GM12878 (cell line): ENCODE measurements at regions not wholly inside any gene's neighbourhood (a gene's known extent, or its start where the extent isn't known, plus 50 kb on each side); places are given as distances from the start of the nearest gene placed in this dataset.

Experiments
- ATAC-seq: fragments of 200-7000 bp; cut with Tn5 transposase; 3 replicates; pipeline ENCODE4 v1.9.1; 2020; ENCODE audit warnings: mild to moderate bottlenecking, moderate library complexity
- BruUV-seq: library from RNA; stranded (reverse); fragments of 400-500 nt; replicated peaks from 2 replicates; lab custom pipeline; 2021; lab: Mats Ljungman, UMichigan
- CTCF ChIA-PET: fragments of 300-600 bp; sonication (Branson Sonifier 250); formaldehyde crosslinking; extraction: SDS; loops from one replicate; lab custom pipeline; 2021; ENCODE audit warnings: inconsistent platforms; lab: Yijun Ruan, JAX
- POLR2A ChIA-PET: fragments of 350-600 bp; formaldehyde crosslinking; extraction: SDS; loops from one replicate; lab custom pipeline; 2021; ENCODE audit warnings: inconsistent platforms; lab: Charles Lee
- RAD21 ChIA-PET: fragments of 300-600 bp; sonication (Branson Sonifier 250); formaldehyde crosslinking; loops from one replicate; lab custom pipeline; 2023; ENCODE audit warnings: antibody characterized with exemption; ENCODE audit not compliant: unreplicated experiment; lab: Charles Lee
- SMC1A ChIA-PET: fragments of 300-600 bp; sonication (Branson Sonifier 250); formaldehyde crosslinking; loops from one replicate; lab custom pipeline; 2023; ENCODE audit not compliant: unreplicated experiment, uncharacterized antibody; lab: Charles Lee
- DNase-seq: peaks from one replicate; pipeline ENCODE4 v3.0.0-alpha.2; 2011; ENCODE audit warnings: low read depth, low spot score
- FAIRE-seq: peaks from 3 replicates; lab custom pipeline; 2011; peaks lifted over from hg19 to GRCh38; lab: Jason Lieb, UNC
- H2AFZ ChIP-seq: 2 replicates; pipeline ENCODE4 v1.6.0; 2011; ENCODE audit warnings: low read depth, low read length, control low read depth; ENCODE audit not compliant: control insufficient read depth
- H3K27ac ChIP-seq: 2 replicates; pipeline ENCODE4 v1.5.1; 2011; ENCODE audit warnings: control low read depth; ENCODE audit not compliant: control insufficient read depth, insufficient read depth
- H3K27me3 ChIP-seq, 2 experiments: replicated peaks in 1 of 2; 2 replicates each; pipeline versions ENCODE4 v1.6.0 to v1.6.1; 2011; ENCODE audit warnings: low read length in 1 of 2; ENCODE audit not compliant: control insufficient read depth in 2 of 2, insufficient read depth in 2 of 2
- H3K36me3 ChIP-seq, 2 experiments: 2 replicates each; pipeline ENCODE4 v1.5.1; 2011; ENCODE audit warnings: low read length in 1 of 2; ENCODE audit not compliant: control insufficient read depth in 2 of 2, insufficient read depth in 2 of 2
- H3K4me1 ChIP-seq: 2 replicates; pipeline ENCODE4 v1.6.1; 2011; ENCODE audit warnings: mild to moderate bottlenecking, low read length, moderate library complexity, mixed read lengths; ENCODE audit not compliant: control insufficient read depth, insufficient read depth
- H3K4me2 ChIP-seq: 2 replicates; pipeline ENCODE4 v1.6.0; 2011; ENCODE audit warnings: control low read depth; ENCODE audit not compliant: control insufficient read depth, insufficient read depth
- H3K4me3 ChIP-seq: fragments of 200-600 bp; sonication (generic); 2 replicates; pipeline ENCODE4 v1.5.1; 2016
- H3K79me2 ChIP-seq: 2 replicates; pipeline ENCODE4 v1.6.0; 2011; ENCODE audit warnings: low read length; ENCODE audit not compliant: control insufficient read depth, insufficient read depth
- H3K9ac ChIP-seq: 2 replicates; pipeline ENCODE4 v1.8.0; 2011; ENCODE audit warnings: low read length, control low read depth, mixed read lengths; ENCODE audit not compliant: control insufficient read depth, insufficient read depth
- H3K9me3 ChIP-seq: replicated peaks from 3 replicates; pipeline ENCODE4 v1.5.1; 2011; ENCODE audit warnings: mild to moderate bottlenecking, low read length; ENCODE audit not compliant: control insufficient read depth, insufficient read depth
- H4K20me1 ChIP-seq: 2 replicates; pipeline ENCODE4 v1.6.0; 2011; ENCODE audit not compliant: control insufficient read depth, insufficient read depth
- BCL3 ChIP-seq: IDR thresholded peaks from 2 replicates; pipeline ENCODE4 v1.6.1; 2011; ENCODE audit warnings: borderline replicate concordance, low read depth, mild to moderate bottlenecking, moderate library complexity, low read length; ENCODE audit not compliant: insufficient read depth, poor library complexity, severe bottlenecking
- BCLAF1 ChIP-seq: fragments of 450-650 bp; IDR thresholded peaks from 2 replicates; pipeline ENCODE4 v1.6.1; 2017; ENCODE audit warnings: antibody characterized with exemption, mild to moderate bottlenecking, moderate library complexity
- ETV6 ChIP-seq, 2 experiments: fragments of 450-650 bp in 1 of 2; IDR thresholded peaks in 1 of 2; conservative IDR thresholded peaks in 1 of 2; 2 replicates each; pipeline ENCODE4 v1.6.1; 2014; ENCODE audit warnings: antibody characterized with exemption in 1 of 2, borderline replicate concordance in 1 of 2, low read depth in 1 of 2, mild to moderate bottlenecking in 1 of 2, moderate library complexity in 1 of 2
- NFXL1 ChIP-seq: fragments of 450-650 bp; IDR thresholded peaks from 2 replicates; pipeline ENCODE4 v1.6.1; 2017; ENCODE audit warnings: antibody characterized with exemption, mild to moderate bottlenecking, borderline replicate concordance
- POU2F2 ChIP-seq: IDR thresholded peaks from 3 replicates; pipeline ENCODE4 v1.6.1; 2011; ENCODE audit warnings: low read depth, mild to moderate bottlenecking, low read length, borderline replicate concordance
- RAD51 ChIP-seq: fragments of 450-650 bp; IDR thresholded peaks from 2 replicates; pipeline ENCODE4 v1.6.1; 2016; ENCODE audit warnings: moderate library complexity, mild to moderate bottlenecking, inconsistent platforms
- RB1 ChIP-seq: fragments of 450-650 bp; formaldehyde crosslinking; IDR thresholded peaks from 2 replicates; pipeline ENCODE4 v1.6.1; 2017; ENCODE audit warnings: mild to moderate bottlenecking, borderline replicate concordance
- RUNX3 ChIP-seq: IDR thresholded peaks from 2 replicates; pipeline ENCODE4 v1.6.1; 2012; ENCODE audit warnings: low read length, inconsistent platforms
- ZBTB11 ChIP-seq: fragments of 450-650 bp; formaldehyde crosslinking; IDR thresholded peaks from 2 replicates; pipeline ENCODE4 v1.5.0; 2022; ENCODE audit warnings: mild to moderate bottlenecking, missing genetic modification characterization
- WGBS: methylation state at CpG from one replicate; pipeline ENCODE4 v1.1.6; 2016; ENCODE audit warnings: low lambda C conversion rate; ENCODE audit not compliant: insufficient replicate concordance, insufficient coverage; ENCODE audit errors: missing lambda C conversion rate; 5-methylcytosine and 5-hydroxymethylcytosine counted together
- in situ Hi-C: fragments of 300-500 bp; cut with MboI; formaldehyde crosslinking; loops from 9 replicates; pipeline ENCODE4 v1.14.3; 2018; ENCODE audit warnings: mixed read lengths
- intact Hi-C: fragments of 100-400 bp; cut with micrococcal nuclease; formaldehyde crosslinking; loops from one replicate; pipeline ENCODE4 v1.14.2; 2022; ENCODE audit not compliant: unreplicated experiment

GRCh38 chr2:155703917-155704316, 628.6 kb downstream of the NR4A2 start:
- in situ Hi-C loops (no loop called here), intact Hi-C loops (no loop called here)
- ChIA-PET CTCF (no interaction called here), RAD21 (no interaction called here), POLR2A (no interaction called here), SMC1A (no interaction called here)
- BruUV-seq, result no TSS peak
- Histone ChIP-seq H3K4me2 (no peak overlapping the region), H3K9me3 (no peaks in the 10 kb centered on the region), H3K36me3 (no peaks in the 10 kb centered on the region), H4K20me1 (no peaks in the 10 kb centered on the region), H3K4me1 (no peaks in the 10 kb centered on the region), H3K27me3 (no peaks in the 10 kb centered on the region), H3K79me2 (no peaks in the 10 kb centered on the region), H3K27ac (no peak overlapping the region), H2AFZ (no peak overlapping the region), H3K9ac (no peak overlapping the region), H3K4me3 (no peak overlapping the region)
- DNase-seq (no peak), FAIRE-seq (no peak), ATAC-seq (no peak)
- 47% methylated on average over 1 of the region's 1 CpG for WGBS
- TF ChIP-seq ETV6 (conservative IDR thresholded peaks at IDR 0.05 in 1 of 2, IDR thresholded peaks at IDR 0.05 in 1 of 2; ENCODE audit: borderline replicate concordance in 1 of 2, low read depth in 1 of 2) (no peak), RUNX3 (no peak), POU2F2 (no peak), RAD51 (no peak), NFXL1 (no peak), BCLAF1 (no peak), BCL3 (no peak), RB1 (no peak), ZBTB11 (CRISPR knock-in tag) (no peak)
